ENCODE measurements at regions not wholly inside any gene's neighbourhood (a gene's known extent, or its start where the extent isn't known, plus 50 kb on each side); places are given as distances from the start of the nearest gene placed in this dataset.
"Not testable (repeated sequence)": the region's sequence is repeated elsewhere in the genome, so short reads cannot be mapped to it uniquely, and the experiment has no call there.

- DNase-seq (ENCODE audit: low read depth) = not testable (repeated sequence)
These were observed 97.5 kb upstream of the ANKRD30BL start for GRCh38 chr2:132259276-132259675.

GRCh38 chr2:132265595-132265994, 103.8 kb upstream of the ANKRD30BL start:
- H3K4me3 ChIP-seq (ENCODE audit: control insufficient read depth, low read depth, low read length); DNase-seq (ENCODE audit: low read depth): not testable (repeated sequence)

More at GRCh38 chr2:132259276-132259675, 97.5 kb upstream of the ANKRD30BL start:
- not testable (repeated sequence) for H3K4me3 ChIP-seq (ENCODE audit: control insufficient read depth, low read depth, low read length)

GRCh38 chr2:132267105-132267497, 105.3 kb upstream of the ANKRD30BL start:
- no peak for DNase-seq (ENCODE audit: low read depth)
- no peak for TF ChIP-seq CTCF (IDR thresholded peaks at IDR 0.05; ENCODE audit: control insufficient read depth, insufficient read depth, low read depth, low read length, missing control alignments)
- no peak overlapping the region for H3K4me3 ChIP-seq (ENCODE audit: control insufficient read depth, low read depth, low read length)

GRCh38 chr2:132267498-132268283, 105.9 kb upstream of the ANKRD30BL start:
- DNase-seq (ENCODE audit: low read depth) = peak; percentile 16

GRCh38 chr2:132268284-132268976, 106.7 kb upstream of the ANKRD30BL start:
- TF ChIP-seq CTCF (IDR thresholded peaks at IDR 0.05; ENCODE audit: control insufficient read depth, insufficient read depth, low read depth, low read length, missing control alignments) = peak; percentile 49
- DNase-seq (ENCODE audit: low read depth) = not testable (repeated sequence)
- H3K4me3 ChIP-seq (ENCODE audit: control insufficient read depth, low read depth, low read length) = peak overlapping the region; percentile 19

More at GRCh38 chr2:132267498-132268283, 105.9 kb upstream of the ANKRD30BL start:
- H3K4me3 ChIP-seq (ENCODE audit: control insufficient read depth, low read depth, low read length) = peak overlapping the region; percentile 30

GRCh38 chr2:132268977-132269523, 107.3 kb upstream of the ANKRD30BL start:
- no peak for DNase-seq (ENCODE audit: low read depth)
- H3K4me3 ChIP-seq (ENCODE audit: control insufficient read depth, low read depth, low read length) = no peak overlapping the region
- TF ChIP-seq CTCF (IDR thresholded peaks at IDR 0.05; ENCODE audit: control insufficient read depth, insufficient read depth, low read depth, low read length, missing control alignments) = no peak

GRCh38 chr2:132270255-132270654, 108.5 kb upstream of the ANKRD30BL start:
- DNase-seq (ENCODE audit: low read depth) = no peak
- no peak for TF ChIP-seq CTCF (IDR thresholded peaks at IDR 0.05; ENCODE audit: control insufficient read depth, insufficient read depth, low read depth, low read length, missing control alignments)

GRCh38 chr2:132270981-132271546, 109.3 kb upstream of the ANKRD30BL start:
- DNase-seq (ENCODE audit: low read depth) = no peak
- TF ChIP-seq CTCF (IDR thresholded peaks at IDR 0.05; ENCODE audit: control insufficient read depth, insufficient read depth, low read depth, low read length, missing control alignments) = no peak
- no peak overlapping the region for H3K4me3 ChIP-seq (ENCODE audit: control insufficient read depth, low read depth, low read length)

More at GRCh38 chr2:132270255-132270654, 108.5 kb upstream of the ANKRD30BL start:
- H3K4me3 ChIP-seq (ENCODE audit: control insufficient read depth, low read depth, low read length) = no peak overlapping the region

- DNase-seq (ENCODE audit: low read depth); H3K4me3 ChIP-seq (ENCODE audit: control insufficient read depth, low read depth, low read length): not testable (repeated sequence)
These were observed 110.0 kb upstream of the ANKRD30BL start for GRCh38 chr2:132271794-132272193.
